NCI-H1436 treated with DMSO at 0.1 percent for 48 hours (cell line): ENCODE measurements at regions not wholly inside any gene's neighbourhood (a gene's known extent, or its start where the extent isn't known, plus 50 kb on each side); places are given as distances from the start of the nearest gene placed in this dataset.
"Not testable (repeated sequence)": the region's sequence is repeated elsewhere in the genome, so short reads cannot be mapped to it uniquely, and the experiment has no call there.

ENCODE experiments used
- DNase-seq: peaks from one replicate; lab custom pipeline; 2025; lab: John Stamatoyannopoulos, UW

- DNase-seq, result no peak
Measured at GRCh38 chr2:11073776-11074175, 81.5 kb upstream of the SLC66A3 start.

DNA sequence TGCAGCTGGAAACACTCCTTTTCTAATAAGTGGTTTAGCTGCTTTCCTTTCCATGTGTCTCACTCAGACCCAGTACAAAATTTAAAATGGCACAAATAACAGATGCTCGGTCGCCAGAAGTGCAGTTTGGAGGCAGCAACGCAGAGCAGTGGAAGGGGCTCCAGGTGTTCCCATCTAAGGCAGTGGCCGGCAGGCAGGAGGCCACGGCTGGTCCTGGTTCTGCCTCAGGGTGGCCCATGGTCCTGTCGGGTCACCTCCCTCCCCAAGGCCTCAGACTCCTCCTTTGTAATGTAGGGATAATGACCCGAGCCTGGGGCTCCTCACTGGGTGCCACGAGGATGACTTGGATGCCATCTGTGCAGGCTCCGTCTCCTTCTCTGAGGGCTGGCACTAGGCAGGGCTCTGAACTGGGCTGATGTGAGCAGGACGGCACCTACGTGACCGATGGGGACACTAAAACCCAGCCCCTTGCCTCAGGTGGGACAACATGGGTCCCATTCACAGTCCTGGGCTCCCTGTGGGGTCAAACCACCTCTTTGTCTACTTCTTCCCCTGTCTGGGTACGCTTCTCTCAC, 80.9 kb upstream of the SLC66A3 start:
- DNase-seq, result no peak

GRCh38 chr2:11075221-11075620, 80.0 kb upstream of the SLC66A3 start:
- no peak for DNase-seq

DNA sequence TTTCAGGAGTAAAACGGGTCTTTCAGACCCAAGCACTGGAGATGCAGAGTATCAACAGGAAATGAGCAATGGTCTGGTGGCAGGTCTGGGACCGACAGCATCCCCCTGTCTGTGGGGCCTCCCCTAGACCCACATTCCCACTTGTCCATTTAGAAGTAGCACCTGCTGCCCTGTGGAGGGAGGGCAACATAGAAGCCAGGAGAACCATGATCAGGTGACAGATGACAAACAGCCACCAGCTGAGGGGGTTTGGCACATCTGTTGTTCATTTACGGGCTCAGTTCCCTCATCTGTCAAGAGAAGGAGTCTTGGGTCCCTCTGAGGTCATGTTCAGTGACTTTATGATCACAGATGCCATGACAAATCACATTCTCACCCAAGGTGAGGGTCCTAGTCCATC, 77.9 kb upstream of the SLC66A3 start:
- no peak for DNase-seq

DNA sequence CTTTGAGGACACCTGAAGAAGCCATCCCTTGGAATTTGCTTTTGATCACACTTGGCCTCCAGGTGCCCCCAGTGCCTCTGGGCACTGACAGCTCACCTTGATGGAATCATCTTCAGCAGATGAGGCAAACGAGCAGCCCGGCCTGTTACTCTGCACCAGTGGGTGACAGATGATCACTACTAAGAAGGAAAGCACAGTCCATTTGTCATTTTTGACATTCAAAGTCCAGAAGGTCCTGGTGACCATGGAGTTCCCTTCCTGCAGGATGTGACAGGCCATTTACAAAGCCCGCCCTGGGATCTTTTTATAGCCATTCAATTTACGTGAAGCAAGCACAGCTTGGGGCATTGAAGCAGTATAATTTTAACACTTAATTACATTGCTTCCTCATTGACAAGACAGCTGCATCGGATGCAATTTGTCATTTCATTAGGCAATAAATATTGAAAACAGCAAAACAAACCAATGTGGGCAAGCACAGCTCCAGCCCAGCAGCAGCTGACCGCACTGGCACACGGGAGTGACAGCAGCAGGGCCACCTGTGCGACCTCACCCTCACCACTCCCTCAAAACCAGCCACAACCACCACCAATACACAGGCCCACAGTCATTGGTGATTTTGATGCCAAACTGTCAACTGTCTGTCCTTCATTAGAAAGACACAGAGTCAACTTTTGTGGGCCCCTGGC, 76.0 kb upstream of the SLC66A3 start:
- no peak for DNase-seq

DNA sequence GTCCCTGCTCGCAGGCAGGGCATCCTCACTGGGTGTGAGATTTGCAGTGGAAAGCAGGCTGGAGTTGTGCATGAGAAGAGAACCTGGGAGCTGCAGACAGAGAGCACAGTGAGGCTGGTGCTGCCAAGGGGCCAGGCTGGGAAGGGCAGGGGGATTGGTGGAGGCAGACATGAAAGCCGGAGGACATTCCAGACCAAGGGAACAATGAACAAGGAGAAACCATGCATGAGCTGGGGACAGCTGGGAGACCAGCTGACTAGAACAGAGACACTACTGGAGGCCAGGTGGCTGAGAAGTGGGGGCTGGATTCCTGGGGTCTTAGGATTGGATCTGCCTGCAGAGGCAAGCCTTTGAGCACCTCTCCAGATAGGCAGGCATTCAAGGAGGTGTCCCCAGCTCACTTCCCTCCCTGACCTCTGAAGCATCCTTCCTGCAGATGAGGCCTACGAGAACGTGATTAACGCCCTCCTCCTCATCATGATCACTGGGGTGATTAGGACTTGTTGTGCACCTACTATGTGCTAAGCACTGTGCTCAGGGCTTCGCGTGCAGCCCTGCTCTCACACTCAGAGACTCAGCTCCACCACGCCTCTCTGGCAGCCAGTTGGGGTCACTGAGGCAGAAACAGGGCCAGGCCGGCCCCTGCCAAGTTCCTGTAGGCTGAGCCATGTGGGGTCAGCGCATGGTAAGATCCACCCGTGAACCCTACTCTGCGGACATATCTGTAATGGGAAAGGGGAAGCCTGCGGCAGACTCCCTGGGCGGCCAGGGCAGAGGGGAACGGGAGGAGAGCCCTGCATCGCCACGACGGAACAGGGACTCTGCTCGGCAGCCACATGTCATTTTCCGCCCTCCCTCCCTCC, 74.8 kb upstream of the SLC66A3 start:
- no peak for DNase-seq

- no peak for DNase-seq
Measured at GRCh38 chr2:11082880-11083279, 72.4 kb upstream of the SLC66A3 start.

DNA sequence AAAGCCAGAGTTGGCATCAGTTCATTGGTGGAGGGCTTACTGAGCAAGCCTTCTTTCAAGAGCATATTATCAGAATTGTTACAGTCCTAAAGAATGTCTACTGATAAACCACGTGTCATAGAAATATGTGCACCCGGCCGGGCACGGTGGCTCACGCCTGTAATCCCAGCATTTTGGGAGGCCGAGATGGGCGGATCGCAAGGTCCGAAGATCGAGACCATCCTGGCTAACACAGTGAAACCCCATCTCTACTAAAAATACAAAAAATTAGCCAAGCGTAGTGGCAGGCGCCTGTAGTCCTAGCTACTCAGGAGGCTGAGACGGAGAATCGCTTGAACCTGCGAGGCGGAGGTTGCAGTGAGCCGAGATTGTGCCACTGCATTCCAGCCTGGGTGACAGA, 66.4 kb upstream of the SLC66A3 start:
- not testable (repeated sequence) for DNase-seq

GRCh38 chr2:11090187-11090586, 65.1 kb upstream of the SLC66A3 start:
- DNase-seq, result no peak

- no peak for DNase-seq
Measured at GRCh38 chr2:11092701-11093335, 62.4 kb upstream of the SLC66A3 start.

DNA sequence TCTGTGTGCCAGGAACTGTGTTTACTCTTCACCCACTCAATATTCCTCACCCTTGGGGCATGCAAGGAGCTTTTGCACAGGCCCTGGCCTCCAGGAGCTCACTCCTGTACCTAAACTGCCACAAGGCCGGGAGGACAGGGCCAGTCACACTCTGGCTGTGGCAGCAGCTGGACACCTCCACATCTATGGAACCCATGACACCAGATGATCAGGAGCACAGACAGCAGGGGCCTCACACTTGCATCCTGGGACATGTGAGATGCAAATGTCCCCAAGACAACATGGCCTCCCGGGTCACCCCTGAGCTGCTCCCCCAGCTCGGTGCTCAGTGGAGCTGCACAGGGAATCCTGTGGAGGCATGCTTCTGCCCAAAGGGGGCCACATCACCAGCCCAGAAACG, 61.8 kb upstream of the SLC66A3 start:
- DNase-seq, result no peak

- DNase-seq, result no peak
Measured at GRCh38 chr2:11094021-11094810, 61.1 kb upstream of the SLC66A3 start.

- no peak for DNase-seq
Measured at GRCh38 chr2:11096591-11096990, 58.7 kb upstream of the SLC66A3 start.

DNA sequence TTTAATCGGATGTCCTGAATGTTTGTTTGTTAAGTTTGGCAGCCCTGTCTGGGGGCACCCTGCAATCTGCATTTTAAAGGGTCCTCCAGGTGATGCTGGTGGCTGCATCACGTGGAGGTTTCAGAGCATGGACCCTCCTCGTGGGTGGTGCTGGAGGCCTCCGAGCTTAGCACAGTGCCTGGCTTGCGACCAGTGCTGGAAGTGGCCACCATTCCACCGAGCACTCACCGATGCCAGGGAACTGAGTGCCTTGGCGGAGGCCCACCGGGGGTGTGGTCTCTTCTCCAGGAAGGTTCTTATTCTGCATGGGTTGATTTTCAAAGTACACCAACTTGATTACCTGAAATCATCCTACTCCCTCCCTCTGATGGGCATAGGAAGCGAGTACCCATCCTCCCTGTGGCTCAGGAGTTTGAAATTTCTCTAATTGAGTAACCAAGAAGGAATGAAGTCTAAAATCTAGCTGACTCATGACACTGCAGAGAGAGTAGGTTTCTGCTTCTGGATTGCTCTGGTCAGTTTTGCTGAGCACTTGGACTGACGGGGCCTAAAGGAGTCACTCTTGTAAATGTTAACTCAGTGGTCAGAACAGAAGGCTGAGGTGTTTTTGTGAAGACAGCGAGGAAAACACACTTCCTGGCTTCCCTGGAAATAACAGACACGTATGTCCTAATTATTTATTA, 58.1 kb upstream of the SLC66A3 start:
- no peak for DNase-seq

GRCh38 chr2:11097854-11098387, 57.3 kb upstream of the SLC66A3 start:
- peak; percentile 38 for DNase-seq

GRCh38 chr2:11099122-11100065, 55.9 kb upstream of the SLC66A3 start:
- DNase-seq, result no peak

DNA sequence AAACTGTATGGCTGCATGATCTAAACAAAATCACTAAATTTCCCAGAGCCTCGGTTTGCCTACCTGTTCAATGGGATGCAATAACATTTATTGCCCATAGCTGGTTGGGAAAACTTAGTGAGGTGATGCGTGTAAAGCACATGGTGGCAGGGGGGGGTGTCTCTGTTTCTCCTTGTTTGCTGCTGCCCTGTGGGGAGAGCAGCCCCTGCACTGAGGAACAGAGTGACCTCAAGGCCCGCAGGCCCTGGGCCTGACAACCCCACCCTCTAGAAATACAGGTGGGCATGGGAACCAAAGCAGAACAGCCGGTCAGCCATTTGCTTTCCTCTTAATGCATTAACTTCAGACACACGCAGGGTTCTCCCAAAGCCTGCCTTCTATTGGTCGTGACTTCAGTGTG, 55.1 kb upstream of the SLC66A3 start:
- no peak for DNase-seq

- DNase-seq, result no peak
Measured at GRCh38 chr2:11100976-11101375, 54.3 kb upstream of the SLC66A3 start.

- DNase-seq, result no peak
Measured at GRCh38 chr2:11101430-11101829, 53.8 kb upstream of the SLC66A3 start.

DNA sequence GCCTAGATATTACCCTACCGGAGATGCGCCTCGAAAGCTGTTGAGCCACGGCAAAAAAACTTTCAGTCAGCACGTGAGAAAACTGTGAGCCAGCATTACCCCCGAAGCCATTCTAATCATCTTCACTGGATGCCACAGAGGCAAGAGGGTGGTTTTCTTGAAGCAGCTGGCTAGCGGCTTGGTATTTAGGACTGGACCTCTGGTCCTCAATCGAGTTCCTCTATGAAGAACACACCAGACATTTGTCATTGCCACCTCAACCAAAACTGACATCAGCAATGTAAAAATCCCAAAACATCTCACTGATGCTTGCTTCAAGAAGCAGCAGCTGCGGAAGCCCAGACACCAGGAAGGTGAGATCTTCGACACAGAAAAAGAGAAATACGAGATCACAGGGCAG, 52.8 kb upstream of the SLC66A3 start:
- no peak for DNase-seq
